Activated CD4-positive, alpha-beta T cell treated with anti-CD3 and anti-CD28 coated beads, Interleukin-2, amount 50 U/mL, for 24 hours (primary cell): ENCODE measurements at regions not wholly inside any gene's neighbourhood (a gene's known extent, or its start where the extent isn't known, plus 50 kb on each side); places are given as distances from the start of the nearest gene placed in this dataset.

ENCODE experiments used
- DNase-seq, 2 donors: peaks; one replicate each; pipeline ENCODE4 v3.0.0-alpha.2; 2020; ENCODE audit warnings: low read depth in 1 of 2, low spot score in 1 of 2

- no peak for DNase-seq
Observed at GRCh38 chr5:175116466-175117048, 327.4 kb downstream of the DRD1 start.

- DNase-seq: no peak
Observed at GRCh38 chr5:175115831-175116230, 328.2 kb downstream of the DRD1 start.

- no peak for DNase-seq
Observed at GRCh38 chr5:175113947-175114346, 330.0 kb downstream of the DRD1 start.

GRCh38 chr5:175109058-175109755, 334.8 kb downstream of the DRD1 start:
- no peak for DNase-seq

- no peak for DNase-seq
Observed at GRCh38 chr5:175107865-175108264, 336.1 kb downstream of the DRD1 start.

GRCh38 chr5:175107028-175107588, 336.9 kb downstream of the DRD1 start:
- no peak for DNase-seq

GRCh38 chr5:175104677-175105076, 339.3 kb downstream of the DRD1 start:
- DNase-seq: no peak

GRCh38 chr5:175103746-175104145, 340.2 kb downstream of the DRD1 start:
- no peak for DNase-seq

- DNase-seq: no peak
Observed at GRCh38 chr5:175102717-175103116, 341.3 kb downstream of the DRD1 start.

GRCh38 chr5:175098301-175098700, 345.7 kb downstream of the DRD1 start:
- no peak for DNase-seq

GRCh38 chr5:175096469-175097165, 347.4 kb downstream of the DRD1 start:
- no peak for DNase-seq

- no peak for DNase-seq
Observed at GRCh38 chr5:175094461-175094860, 349.5 kb downstream of the DRD1 start.

GRCh38 chr5:175092691-175093090, 351.3 kb downstream of the DRD1 start:
- DNase-seq: no peak

- no peak for DNase-seq
Observed at GRCh38 chr5:175088963-175089362, 355.0 kb downstream of the DRD1 start.

GRCh38 chr5:175082866-175083590, 358.6 kb downstream of the MSX2 start:
- DNase-seq: no peak

- DNase-seq: no peak
Observed at GRCh38 chr5:175082346-175082745, 358.0 kb downstream of the MSX2 start.

- no peak for DNase-seq
Observed at GRCh38 chr5:175079707-175080106, 355.3 kb downstream of the MSX2 start.

- no peak for DNase-seq
Observed at GRCh38 chr5:175070283-175070682, 345.9 kb downstream of the MSX2 start.

GRCh38 chr5:175060257-175060656, 335.9 kb downstream of the MSX2 start:
- DNase-seq: no peak

GRCh38 chr5:175059687-175060211, 335.4 kb downstream of the MSX2 start:
- DNase-seq: no peak

GRCh38 chr5:175056831-175057230, 332.4 kb downstream of the MSX2 start:
- DNase-seq: no peak
